GM18517 (cell line): ENCODE measurements at regions not wholly inside any gene's neighbourhood (a gene's known extent, or its start where the extent isn't known, plus 50 kb on each side); places are given as distances from the start of the nearest gene placed in this dataset.
"Not testable (repeated sequence)": the region's sequence is repeated elsewhere in the genome, so short reads cannot be mapped to it uniquely, and the experiment has no call there.

Source experiments
- ATAC-seq: cut with Tn5 transposase; IDR thresholded peaks from one replicate; pipeline ENCODE4 v1.9.1; 2021; ENCODE audit warnings: mild to moderate bottlenecking, moderate library complexity; ENCODE audit not compliant: unreplicated experiment

DNA sequence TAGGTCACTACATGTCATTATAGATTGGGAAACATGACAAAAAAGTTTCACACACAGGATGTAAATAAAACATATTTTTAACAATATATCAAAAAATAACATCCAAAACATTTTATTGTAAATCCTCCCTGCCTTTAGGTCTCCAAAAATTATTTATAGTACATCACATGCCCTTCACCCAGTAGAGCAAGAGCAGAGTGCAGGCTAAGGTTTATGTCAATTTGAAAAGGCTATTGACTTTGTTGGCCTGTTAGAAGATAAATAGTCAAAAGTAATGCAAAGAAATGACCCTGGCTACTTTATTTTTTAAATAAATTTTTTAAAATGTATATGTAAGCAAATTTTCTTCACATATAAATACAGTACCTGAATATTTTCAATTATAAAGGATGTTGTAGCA is 983.7 kb downstream of the RAB28 start:
- ATAC-seq: no peak

DNA sequence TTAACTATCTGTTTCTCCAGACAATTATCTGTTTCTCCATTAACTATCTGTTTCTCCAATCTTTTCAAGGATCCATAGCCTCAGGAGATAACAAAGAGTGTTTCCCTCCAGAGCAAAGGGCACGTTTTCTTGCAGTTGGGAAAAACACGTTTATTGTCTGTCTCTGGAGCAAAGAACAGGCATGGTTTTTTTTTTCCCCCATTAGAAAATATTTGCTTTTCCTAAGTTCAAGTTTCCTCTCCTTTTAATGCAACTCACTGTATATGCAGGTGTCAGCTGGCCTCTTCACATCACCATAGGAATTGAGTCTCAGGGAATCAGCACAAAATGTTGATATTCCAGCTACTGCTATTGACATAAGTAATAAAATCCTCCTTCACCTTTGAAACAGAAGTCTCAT is 984.4 kb downstream of the RAB28 start:
- no peak for ATAC-seq

DNA sequence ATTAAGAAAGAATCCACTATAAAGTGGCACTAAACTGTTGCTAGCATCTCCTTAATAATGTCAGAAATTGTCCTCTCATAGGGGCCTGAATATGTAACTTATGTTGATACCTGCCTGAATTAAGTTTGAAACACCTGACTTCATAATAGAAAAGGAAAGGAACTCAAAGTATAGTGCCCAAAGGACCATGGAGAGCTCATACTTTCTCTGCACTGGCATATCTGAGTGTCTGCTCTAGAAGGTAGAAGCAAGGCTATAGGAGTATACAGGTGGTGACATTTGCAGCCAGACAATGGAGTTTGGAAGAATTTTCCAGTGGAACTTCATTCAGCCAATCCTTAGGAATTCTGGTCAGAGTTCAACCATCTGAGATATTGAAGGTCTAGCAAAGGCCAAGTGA is 988.9 kb downstream of the RAB28 start:
- ATAC-seq: no peak

GRCh38 chr4:12492730-12493393 is 991.3 kb downstream of the RAB28 start:
- ATAC-seq: no peak

DNA sequence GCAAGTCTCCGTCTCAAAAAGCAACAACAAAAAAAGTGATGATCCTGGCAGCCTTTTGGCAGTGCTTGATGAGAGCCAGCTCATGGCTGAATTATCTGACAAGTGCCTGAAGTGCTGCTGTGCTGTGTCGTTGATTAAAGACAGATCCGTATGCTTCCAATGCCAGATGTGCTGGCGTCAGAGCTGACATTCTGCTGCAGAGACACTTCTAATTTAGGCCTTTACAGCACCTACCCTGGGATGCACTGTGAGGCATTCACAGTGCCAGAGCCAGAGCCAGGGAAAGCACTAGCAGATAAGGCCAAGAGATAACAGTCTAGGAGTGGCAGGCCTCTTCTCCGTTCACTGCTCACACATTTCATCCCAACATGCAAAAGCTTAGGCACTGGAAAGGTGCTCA is 995.5 kb downstream of the RAB28 start:
- ATAC-seq: no peak

GRCh38 chr4:12487000-12487399 is 997.1 kb downstream of the RAB28 start:
- no peak for ATAC-seq

- no peak for ATAC-seq
These were observed 1012.1 kb downstream of the RAB28 start for GRCh38 chr4:12472087-12472486.

DNA sequence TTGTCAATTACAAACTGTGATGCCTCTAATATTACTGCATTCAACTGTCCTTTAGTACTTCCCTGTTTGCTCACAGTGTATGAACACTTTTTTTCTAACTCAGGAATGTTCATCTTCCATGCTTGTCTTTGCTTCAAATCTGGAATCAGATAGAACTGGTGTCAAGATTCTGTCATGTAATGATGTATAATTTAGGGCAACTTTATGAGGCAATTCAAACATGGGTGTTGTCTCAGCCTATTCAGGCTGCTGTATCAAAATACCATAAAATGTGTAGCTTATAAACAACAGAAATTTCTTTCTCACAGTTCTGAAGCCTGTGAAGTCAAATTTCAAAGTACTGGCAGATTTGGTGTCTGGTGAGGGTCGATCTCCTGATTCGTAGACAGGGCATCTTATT is 1012.9 kb downstream of the RAB28 start:
- ATAC-seq: no peak

DNA sequence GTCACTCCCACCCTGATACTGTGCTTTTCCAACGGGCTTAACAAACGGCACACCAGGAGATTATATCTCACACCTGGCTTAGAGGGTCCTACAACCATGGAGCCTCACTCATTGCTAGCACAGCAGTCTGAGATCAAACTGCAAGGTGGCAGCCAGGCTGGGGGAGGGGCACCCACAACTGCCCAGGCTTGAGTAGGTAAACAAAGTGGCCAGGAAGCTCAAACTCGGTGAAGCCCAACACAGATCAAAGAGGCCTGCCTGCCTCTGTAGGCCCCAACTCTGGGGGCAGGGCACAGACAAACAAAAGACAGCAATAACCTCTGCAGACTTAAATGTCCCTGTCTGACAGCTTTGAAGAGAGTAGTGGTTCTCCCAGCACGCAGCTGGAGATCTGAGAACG is 1022.6 kb downstream of the RAB28 start:
- ATAC-seq: not testable (repeated sequence)

DNA sequence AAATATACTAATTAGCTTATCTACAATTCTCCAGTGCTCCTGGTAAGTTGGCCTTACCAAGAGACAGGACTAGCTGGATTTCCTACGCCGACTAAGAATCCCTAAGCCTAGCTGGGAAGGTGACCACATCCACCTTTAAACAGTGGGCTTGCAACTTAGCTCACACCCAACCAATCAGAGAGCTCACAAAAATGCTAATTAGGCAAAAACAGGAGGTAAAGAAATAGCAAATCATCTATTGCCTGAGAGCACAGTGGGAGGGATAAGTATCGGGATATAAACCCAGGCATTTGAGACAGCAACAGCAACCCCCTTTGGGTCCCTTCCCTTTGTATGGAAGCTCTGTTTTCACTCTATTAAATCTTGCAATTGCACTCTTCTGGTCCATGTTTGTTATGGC is 1025.0 kb downstream of the RAB28 start:
- ATAC-seq: no peak

DNA sequence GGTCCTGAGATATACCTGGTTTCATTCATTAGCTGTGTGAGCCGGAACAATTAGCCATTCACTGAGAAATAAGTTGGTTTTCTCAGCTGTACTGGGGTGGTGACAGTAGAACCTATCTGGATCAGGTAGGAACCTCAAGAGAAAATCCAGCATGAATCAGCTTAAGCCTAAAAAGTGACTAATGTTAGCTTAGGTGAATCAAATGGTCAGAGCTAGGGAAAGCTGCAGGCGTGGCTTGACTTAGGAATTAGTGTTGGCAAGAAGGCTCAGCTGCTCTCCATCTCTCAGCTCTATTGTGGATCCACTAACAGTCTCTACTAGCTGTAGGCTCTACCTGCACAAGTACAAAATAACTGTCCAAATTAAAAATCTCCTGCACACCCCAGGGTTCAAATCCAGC is 1025.5 kb downstream of the RAB28 start:
- ATAC-seq: no peak

DNA sequence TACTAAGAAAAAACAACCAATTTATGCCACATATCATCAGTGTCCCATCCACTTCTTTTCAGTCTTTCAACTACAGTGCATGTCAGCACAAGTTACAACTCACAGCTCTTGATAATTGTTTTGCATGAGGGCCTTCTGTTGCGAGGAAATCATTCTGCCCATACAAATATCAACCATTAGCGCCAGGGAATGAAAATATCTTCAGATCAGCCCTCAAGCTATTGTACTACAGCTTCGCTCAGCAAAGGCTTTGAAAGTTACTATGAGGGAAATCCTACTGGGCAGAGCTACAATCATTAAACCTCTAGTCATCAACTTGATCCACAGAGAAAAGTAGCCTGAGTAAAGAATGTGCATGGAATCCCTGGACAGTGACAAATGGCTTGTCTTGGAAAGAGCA is 1023.6 kb upstream of the HS3ST1 start:
- no peak for ATAC-seq

- ATAC-seq: no peak
These were observed 1018.8 kb upstream of the HS3ST1 start for GRCh38 chr4:12447451-12447850.

DNA sequence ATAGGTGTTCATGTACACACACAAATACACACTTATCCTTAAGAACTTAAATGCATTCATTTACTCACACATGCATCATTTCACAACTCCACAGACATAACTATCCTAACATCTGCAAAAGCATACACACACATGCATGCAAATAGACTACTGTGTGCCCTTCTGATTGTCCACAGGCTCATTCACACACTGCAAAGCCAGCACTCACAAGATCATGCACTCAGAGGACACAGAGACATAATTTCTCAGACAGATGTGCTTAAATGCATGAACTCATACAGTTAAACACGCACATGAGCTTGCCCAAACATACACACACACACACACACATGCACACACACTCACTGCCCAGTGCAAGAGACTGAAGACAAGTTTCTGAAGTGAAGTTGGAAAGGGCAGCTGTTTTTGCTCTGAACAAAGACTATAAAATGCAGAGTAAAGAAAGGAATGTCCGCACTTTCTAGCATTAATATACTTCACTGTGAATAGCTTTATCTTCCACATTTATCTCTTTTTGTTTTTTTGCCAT is 1018.0 kb upstream of the HS3ST1 start:
- no peak for ATAC-seq

DNA sequence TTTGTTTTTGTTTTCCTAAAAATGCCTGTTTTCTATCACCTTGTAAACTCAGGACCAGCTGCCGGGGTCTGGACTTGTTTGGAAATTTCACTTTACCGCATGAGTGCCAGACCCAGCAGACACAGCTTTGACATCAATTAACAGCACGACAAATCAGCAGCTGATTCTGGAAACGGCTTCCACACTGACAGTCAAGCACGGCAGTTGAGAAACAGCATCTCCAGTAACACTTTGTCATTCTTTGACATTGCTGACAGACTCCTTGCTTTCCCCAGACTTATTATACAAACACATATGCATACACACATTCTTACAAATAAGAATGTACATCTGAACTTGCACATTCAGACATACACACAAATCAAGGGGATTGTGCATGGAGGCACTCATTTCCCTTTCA is 1017.6 kb upstream of the HS3ST1 start:
- no peak for ATAC-seq

GRCh38 chr4:12445711-12446235 is 1017.1 kb upstream of the HS3ST1 start:
- no peak for ATAC-seq

DNA sequence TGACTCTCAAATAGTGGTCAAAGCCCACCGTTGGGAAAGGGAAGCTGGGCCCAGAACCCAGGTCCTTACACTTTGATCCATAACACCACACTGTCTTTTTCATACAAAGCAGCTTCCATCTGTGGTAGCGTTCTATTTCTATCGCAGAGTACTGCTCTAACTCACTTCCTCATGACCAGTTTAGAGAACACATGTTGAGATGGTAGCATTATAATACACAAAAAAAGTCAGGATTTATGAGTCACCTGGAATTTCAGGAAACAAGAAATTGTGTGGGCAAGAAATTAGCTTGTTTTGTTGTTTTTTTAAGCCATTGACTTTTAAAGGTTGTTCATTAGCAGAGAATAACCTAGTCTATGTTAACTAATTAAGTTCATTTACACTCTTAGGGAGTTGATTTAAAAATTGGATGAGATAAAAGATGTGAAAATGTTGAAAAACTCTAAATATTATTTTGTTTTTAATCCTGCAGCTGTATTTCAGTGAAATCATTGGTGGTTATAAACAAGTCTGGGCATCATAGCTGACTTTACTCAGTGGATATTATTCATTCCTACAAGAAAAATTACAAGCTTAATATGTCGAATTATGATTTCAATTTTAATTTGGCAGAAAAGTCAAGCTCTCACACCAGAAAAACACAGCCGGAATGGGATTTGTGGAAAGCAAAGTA is 1011.1 kb upstream of the HS3ST1 start:
- ATAC-seq: no peak

DNA sequence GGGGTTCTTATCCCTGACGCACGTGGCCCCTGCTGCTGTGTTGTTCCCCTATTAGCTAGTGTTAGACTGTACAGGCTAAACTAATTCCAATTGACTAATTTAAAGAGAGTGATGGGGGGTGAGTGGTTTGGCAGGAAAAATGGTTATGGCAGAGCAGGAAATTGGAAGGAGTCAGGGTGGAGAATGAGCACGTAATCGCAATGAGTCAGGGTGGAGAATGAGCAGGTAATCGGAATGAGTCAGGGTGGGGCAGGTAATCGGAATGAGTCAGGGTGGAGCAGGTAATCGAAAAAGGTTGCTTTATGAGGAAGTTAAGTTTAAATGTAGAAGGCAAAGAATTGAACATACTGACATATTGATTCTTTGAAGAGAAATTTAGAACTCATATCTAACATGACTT is 1002.6 kb upstream of the HS3ST1 start:
- not testable (repeated sequence) for ATAC-seq

DNA sequence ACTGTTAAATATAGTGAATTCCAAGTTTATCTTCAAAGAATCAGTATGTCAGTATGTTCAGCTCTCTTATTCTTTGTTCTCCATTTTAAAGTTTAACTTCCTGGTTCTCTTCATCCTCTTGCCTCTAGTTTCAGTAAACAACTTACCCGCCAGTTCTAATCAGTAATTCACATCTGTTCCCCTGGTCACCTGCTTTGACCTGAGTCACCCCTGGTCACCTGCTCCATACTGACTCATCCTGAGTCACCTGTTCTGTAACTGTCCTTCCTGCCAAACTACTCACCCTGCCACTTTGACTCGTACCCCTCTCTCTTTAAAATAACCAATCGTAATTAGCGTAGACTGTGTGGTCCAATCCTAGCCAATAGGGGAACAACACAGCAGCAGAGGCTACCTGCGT is 992.7 kb upstream of the HS3ST1 start:
- no peak for ATAC-seq

- ATAC-seq: no peak
These were observed 988.1 kb upstream of the HS3ST1 start for GRCh38 chr4:12416755-12417154.

GRCh38 chr4:12414181-12414812 is 985.6 kb upstream of the HS3ST1 start:
- no peak for ATAC-seq

DNA sequence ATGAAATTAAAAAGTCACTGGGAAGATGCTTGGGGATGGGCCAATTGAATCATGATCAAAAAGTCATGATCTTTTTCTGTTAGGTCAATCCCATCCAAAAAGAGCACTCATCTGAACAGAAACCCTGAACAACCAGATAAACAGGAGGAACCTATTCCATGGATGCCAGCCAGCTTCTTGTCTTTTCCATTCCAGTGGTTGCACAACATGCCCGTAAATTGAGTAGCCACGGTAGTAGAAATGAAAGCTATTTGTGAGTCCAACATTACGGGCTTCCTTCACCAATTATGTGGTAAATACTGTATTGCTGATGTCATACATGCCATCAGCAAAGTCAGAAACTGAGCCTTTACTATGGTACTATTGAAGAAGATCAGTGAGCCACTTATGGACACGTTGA is 982.4 kb upstream of the HS3ST1 start:
- ATAC-seq: no peak
